Upper lobe of right lung (tissue), 1 donor: ENCODE measurements at regions not wholly inside any gene's neighbourhood (a gene's known extent, or its start where the extent isn't known, plus 50 kb on each side); places are given as distances from the start of the nearest gene placed in this dataset.

Experiments used
- ATAC-seq: fragments of 200-7000 bp; cut with Tn5 transposase; one replicate; pipeline ENCODE4 v1.9.1; 2020; ENCODE audit warnings: mild to moderate bottlenecking, moderate library complexity
- DNase-seq: peaks from one replicate; pipeline ENCODE4 v3.0.0-alpha.2; 2020
- H3K27ac ChIP-seq: fragments of 200-600 bp; one replicate; pipeline ENCODE4 v1.8.0; 2022
- H3K27me3 ChIP-seq: fragments of 200-600 bp; one replicate; pipeline ENCODE4 v1.8.0; 2022; ENCODE audit warnings: mild to moderate bottlenecking
- H3K36me3 ChIP-seq: fragments of 200-600 bp; one replicate; pipeline ENCODE4 v1.8.0; 2022
- H3K4me1 ChIP-seq: fragments of 200-600 bp; one replicate; pipeline ENCODE4 v1.8.0; 2022
- H3K4me3 ChIP-seq: fragments of 200-600 bp; one replicate; pipeline ENCODE4 v1.8.0; 2022; ENCODE audit warnings: mild to moderate bottlenecking
- H3K9me3 ChIP-seq: fragments of 200-600 bp; one replicate; pipeline ENCODE4 v1.8.0; 2022
- CTCF ChIP-seq: fragments of 200-600 bp; IDR thresholded peaks from one replicate; pipeline ENCODE4 v1.8.0; 2022; ENCODE audit warnings: antibody characterized with exemption
- intact Hi-C: fragments of 100-400 bp; cut with DNase I; formaldehyde crosslinking; loops from one replicate; pipeline ENCODE4 v1.11.0; 2022
- donor health status: DM: no; HTN: yes; CAD: no; lungs with severe emphysema.

- no peak overlapping the region for H3K27ac ChIP-seq
- H3K4me1 ChIP-seq = no peaks in the 10 kb centered on the region
- DNase-seq = no peak
- H3K9me3 ChIP-seq = no peaks in the 10 kb centered on the region
- no peaks in the 10 kb centered on the region for H3K36me3 ChIP-seq
- intact Hi-C loops = no loop called here
- ATAC-seq = no peak
- H3K4me3 ChIP-seq = no peak overlapping the region
- TF ChIP-seq CTCF = no peak
- no peaks in the 10 kb centered on the region for H3K27me3 ChIP-seq
Observed at GRCh38 chr11:29645373-29645772, 371.5 kb downstream of the KCNA4 start.

GRCh38 chr11:29641201-29641600 is 375.6 kb downstream of the KCNA4 start:
- Histone ChIP-seq H3K9me3 (no peaks in the 10 kb centered on the region), H3K27ac (no peak overlapping the region), H3K36me3 (no peaks in the 10 kb centered on the region), H3K4me1 (no peaks in the 10 kb centered on the region), H3K27me3 (no peaks in the 10 kb centered on the region), H3K4me3 (no peak overlapping the region)
- TF ChIP-seq CTCF = no peak
- ATAC-seq (no peak), DNase-seq (no peak)
- intact Hi-C loops = no loop called here

GRCh38 chr11:29634744-29635143 is 382.1 kb downstream of the KCNA4 start:
- no peak for TF ChIP-seq CTCF
- Histone ChIP-seq H3K4me3 (no peak overlapping the region), H3K36me3 (no peaks in the 10 kb centered on the region), H3K27me3 (no peaks in the 10 kb centered on the region), H3K27ac (no peak overlapping the region), H3K4me1 (no peaks in the 10 kb centered on the region), H3K9me3 (no peaks in the 10 kb centered on the region)
- ATAC-seq (peak; percentile 13), DNase-seq (no peak)
- intact Hi-C loops = no loop called here

GRCh38 chr11:29634244-29634643 is 382.6 kb downstream of the KCNA4 start:
- no peak overlapping the region for H3K27ac ChIP-seq
- TF ChIP-seq CTCF = peak; percentile 27
- no peak for DNase-seq
- H3K36me3 ChIP-seq = no peaks in the 10 kb centered on the region
- H3K9me3 ChIP-seq = no peaks in the 10 kb centered on the region
- intact Hi-C loops = no loop called here
- H3K4me3 ChIP-seq = no peak overlapping the region
- no peak for ATAC-seq
- H3K4me1 ChIP-seq = no peaks in the 10 kb centered on the region
- H3K27me3 ChIP-seq = no peaks in the 10 kb centered on the region

GRCh38 chr11:29629286-29629685 is 387.5 kb downstream of the KCNA4 start:
- ATAC-seq (no peak), DNase-seq (no peak)
- intact Hi-C loops = no loop called here
- H3K4me1 ChIP-seq = no peaks in the 10 kb centered on the region
- no peaks in the 10 kb centered on the region for H3K9me3 ChIP-seq
- H3K4me3 ChIP-seq = no peak overlapping the region
- no peak overlapping the region for H3K27ac ChIP-seq
- TF ChIP-seq CTCF = no peak
- H3K36me3 ChIP-seq = no peaks in the 10 kb centered on the region
- H3K27me3 ChIP-seq = no peaks in the 10 kb centered on the region

- Histone ChIP-seq H3K4me3 (no peak overlapping the region), H3K27ac (no peak overlapping the region), H3K4me1 (no peaks in the 10 kb centered on the region), H3K36me3 (no peaks in the 10 kb centered on the region), H3K27me3 (no peaks in the 10 kb centered on the region), H3K9me3 (no peaks in the 10 kb centered on the region)
- no peak for ATAC-seq
- intact Hi-C loops = no loop called here
- no peak for TF ChIP-seq CTCF
- DNase-seq = no peak
Observed at GRCh38 chr11:29628609-29629008, 388.2 kb downstream of the KCNA4 start.
